Thoracic aorta (tissue), 2 donors: ENCODE measurements at regions not wholly inside any gene's neighbourhood (a gene's known extent, or its start where the extent isn't known, plus 50 kb on each side); places are given as distances from the start of the nearest gene placed in this dataset.

Experiments used
- ATAC-seq: fragments of 150-250 bp; one replicate; pipeline ENCODE4 v1.8.0; 2017; ENCODE audit warnings: low read depth; ENCODE audit not compliant: insufficient number of reproducible peaks, low FRiP score
- DNase-seq: peaks from one replicate; pipeline ENCODE4 v3.0.0-alpha.2; 2020; ENCODE audit warnings: low spot score
- H3K27ac ChIP-seq, 2 donors: fragments of 200-600 bp; sonication (generic); 1 replicate in 1 of 2; 2 replicates in 1 of 2; pipeline ENCODE4 v1.5.1; 2016; ENCODE audit warnings: mild to moderate bottlenecking in 2 of 2, moderate library complexity in 2 of 2
- H3K27me3 ChIP-seq: fragments of 200-600 bp; sonication (generic); replicated peaks from 2 replicates; pipeline ENCODE4 v1.6.0; 2016; ENCODE audit warnings: mild to moderate bottlenecking; ENCODE audit not compliant: insufficient read depth
- H3K36me3 ChIP-seq: fragments of 200-600 bp; sonication (generic); one replicate; pipeline ENCODE4 v1.5.1; 2016
- H3K4me1 ChIP-seq, 2 donors: fragments of 200-600 bp; sonication (generic); 1 replicate in 1 of 2; 2 replicates in 1 of 2; pipeline versions ENCODE4 v1.5.1 to v1.6.0; 2016; ENCODE audit warnings: low read depth in 2 of 2, mild to moderate bottlenecking in 1 of 2; ENCODE audit not compliant: control insufficient read depth in 1 of 2
- H3K4me3 ChIP-seq: fragments of 200-600 bp; sonication (generic); 2 replicates; pipeline ENCODE4 v1.5.1; 2016; ENCODE audit warnings: mild to moderate bottlenecking
- H3K9me3 ChIP-seq: fragments of 200-600 bp; sonication (generic); 2 replicates; pipeline ENCODE4 v1.5.1; 2016
- TF ChIP-seq, protein P1 (sequence below): fragments of 200-600 bp; sonication (generic); IDR thresholded peaks from one replicate; pipeline ENCODE4 v1.5.1; 2019; ENCODE audit warnings: antibody characterized with exemption

DNA sequence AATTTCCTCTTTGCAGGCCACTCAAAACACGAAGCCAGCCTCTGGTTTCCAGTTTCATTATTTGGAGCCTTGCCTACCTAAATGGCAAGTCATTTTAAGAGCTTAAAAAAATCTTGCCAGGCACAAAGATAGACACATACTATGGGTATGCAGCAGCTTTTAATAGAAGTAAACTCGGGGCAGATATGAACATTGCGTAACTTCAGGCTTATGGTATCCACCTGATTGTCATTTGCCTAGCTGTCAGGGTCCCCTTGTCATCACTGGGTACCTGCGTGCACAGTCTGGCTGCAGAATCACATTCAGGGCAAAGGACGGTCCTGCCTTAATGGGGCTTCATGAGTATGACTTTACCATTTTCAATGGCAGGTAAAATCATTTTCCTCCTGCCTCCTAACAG is 466.1 kb upstream of the NRP1 start:
- ATAC-seq = no peak

DNA sequence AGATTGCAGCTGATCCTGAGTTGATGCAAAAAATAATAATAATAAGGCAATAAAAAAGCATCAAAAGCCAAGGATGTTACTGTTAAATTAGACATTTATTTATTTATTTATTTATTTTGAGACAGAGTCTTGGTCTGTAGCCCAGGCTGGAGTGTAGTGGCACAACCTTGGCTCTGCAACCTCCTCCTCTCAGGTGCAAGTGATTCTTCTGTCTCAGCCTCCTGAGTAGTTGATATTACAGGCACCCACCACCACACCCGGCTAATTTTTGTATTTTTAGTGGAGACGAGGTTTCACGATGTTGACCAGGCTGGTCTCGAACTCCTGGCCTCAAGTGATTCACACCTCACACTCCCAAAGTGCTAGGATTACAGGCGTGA is 465.5 kb upstream of the NRP1 start:
- H3K27me3 ChIP-seq = no peaks in the 10 kb centered on the region

More for the DNA sequence above, 466.1 kb upstream of the NRP1 start:
- DNase-seq = no peak
- H3K4me3 ChIP-seq = no peak overlapping the region
- peaks cover 8 to 10% of the 10 kb centered on the region in 2 donors for H3K4me1 ChIP-seq
- TF ChIP-seq, protein P1, sequence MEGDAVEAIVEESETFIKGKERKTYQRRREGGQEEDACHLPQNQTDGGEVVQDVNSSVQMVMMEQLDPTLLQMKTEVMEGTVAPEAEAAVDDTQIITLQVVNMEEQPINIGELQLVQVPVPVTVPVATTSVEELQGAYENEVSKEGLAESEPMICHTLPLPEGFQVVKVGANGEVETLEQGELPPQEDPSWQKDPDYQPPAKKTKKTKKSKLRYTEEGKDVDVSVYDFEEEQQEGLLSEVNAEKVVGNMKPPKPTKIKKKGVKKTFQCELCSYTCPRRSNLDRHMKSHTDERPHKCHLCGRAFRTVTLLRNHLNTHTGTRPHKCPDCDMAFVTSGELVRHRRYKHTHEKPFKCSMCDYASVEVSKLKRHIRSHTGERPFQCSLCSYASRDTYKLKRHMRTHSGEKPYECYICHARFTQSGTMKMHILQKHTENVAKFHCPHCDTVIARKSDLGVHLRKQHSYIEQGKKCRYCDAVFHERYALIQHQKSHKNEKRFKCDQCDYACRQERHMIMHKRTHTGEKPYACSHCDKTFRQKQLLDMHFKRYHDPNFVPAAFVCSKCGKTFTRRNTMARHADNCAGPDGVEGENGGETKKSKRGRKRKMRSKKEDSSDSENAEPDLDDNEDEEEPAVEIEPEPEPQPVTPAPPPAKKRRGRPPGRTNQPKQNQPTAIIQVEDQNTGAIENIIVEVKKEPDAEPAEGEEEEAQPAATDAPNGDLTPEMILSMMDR = no peak
- H3K27me3 ChIP-seq = no peaks in the 10 kb centered on the region
- H3K36me3 ChIP-seq = no peaks in the 10 kb centered on the region
- H3K9me3 ChIP-seq = no peaks in the 10 kb centered on the region
- H3K27ac ChIP-seq = no peak overlapping the region

DNA sequence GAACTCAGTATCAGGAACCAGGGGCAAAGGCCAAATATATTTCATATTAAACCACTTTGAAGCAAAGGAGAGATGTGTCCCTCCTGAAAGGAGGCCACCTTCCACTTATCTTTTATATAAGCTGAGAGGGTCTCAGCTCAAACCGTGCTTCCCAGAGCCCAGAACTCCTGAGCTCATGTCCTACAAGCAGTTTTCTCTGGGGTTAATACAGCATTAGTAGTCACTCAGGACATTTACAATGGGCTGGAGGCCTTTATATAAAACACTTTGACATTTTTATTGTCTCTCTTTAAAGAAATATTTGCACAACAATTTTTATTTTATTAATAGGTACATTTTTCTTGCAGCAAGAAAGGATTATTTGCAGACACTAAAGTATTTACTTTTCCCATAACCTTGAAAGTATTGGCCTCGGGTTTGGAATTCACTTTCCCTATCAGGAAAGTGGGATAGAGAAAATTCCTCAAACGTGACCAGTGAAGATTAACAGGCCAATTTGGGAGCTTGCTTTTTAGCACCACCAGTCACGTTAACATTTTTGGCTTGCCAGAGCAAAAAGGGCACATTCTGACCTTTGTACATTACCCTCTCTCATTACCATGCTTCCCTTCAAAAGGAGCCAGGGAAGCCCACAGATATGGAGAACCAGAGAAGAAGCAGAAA is 464.9 kb upstream of the NRP1 start:
- Histone ChIP-seq H3K27me3 (no peaks in the 10 kb centered on the region), H3K9me3 (no peaks in the 10 kb centered on the region), H3K4me1 (peaks cover 8 to 10% of the 10 kb centered on the region in 2 donors), H3K27ac (no peak overlapping the region), H3K36me3 (no peaks in the 10 kb centered on the region), H3K4me3 (no peak overlapping the region)
- TF ChIP-seq, protein P1 = no peak
- DNase-seq = no peak
- no peak for ATAC-seq

More for the DNA sequence above, 465.5 kb upstream of the NRP1 start:
- DNase-seq = no peak
- H3K36me3 ChIP-seq = no peaks in the 10 kb centered on the region
- no peak overlapping the region for H3K27ac ChIP-seq
- H3K4me3 ChIP-seq = no peak overlapping the region
- no peak for ATAC-seq
- TF ChIP-seq, protein P1 = no peak
- peaks cover 8 to 10% of the 10 kb centered on the region in 2 donors for H3K4me1 ChIP-seq
- no peaks in the 10 kb centered on the region for H3K9me3 ChIP-seq

DNA sequence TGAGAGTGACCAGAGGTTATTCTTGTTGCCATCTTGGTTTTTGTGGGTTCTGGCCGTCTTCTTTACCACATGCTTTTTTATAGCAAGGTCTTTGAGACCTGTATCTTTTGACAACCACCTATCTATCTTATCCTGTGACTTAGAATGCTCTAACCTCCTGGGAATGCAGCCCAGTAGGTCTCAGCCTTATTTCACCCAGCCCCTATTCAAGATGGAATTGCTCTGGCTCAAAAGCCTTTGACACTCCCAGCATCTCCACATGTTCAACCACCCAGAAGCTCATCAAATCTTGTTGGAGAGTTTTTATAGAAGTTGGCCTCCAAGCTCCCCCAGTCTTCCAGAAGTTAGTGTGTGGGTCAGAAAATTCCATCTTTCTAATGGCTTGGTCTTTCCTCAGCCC is 464.3 kb upstream of the NRP1 start:
- DNase-seq (no peak), ATAC-seq (no peak)
- Histone ChIP-seq H3K36me3 (no peaks in the 10 kb centered on the region), H3K27me3 (no peaks in the 10 kb centered on the region), H3K4me3 (no peak overlapping the region), H3K27ac (no peak overlapping the region), H3K9me3 (no peaks in the 10 kb centered on the region), H3K4me1 (peaks cover 8 to 10% of the 10 kb centered on the region in 2 donors)
- TF ChIP-seq, protein P1 = no peak

DNA sequence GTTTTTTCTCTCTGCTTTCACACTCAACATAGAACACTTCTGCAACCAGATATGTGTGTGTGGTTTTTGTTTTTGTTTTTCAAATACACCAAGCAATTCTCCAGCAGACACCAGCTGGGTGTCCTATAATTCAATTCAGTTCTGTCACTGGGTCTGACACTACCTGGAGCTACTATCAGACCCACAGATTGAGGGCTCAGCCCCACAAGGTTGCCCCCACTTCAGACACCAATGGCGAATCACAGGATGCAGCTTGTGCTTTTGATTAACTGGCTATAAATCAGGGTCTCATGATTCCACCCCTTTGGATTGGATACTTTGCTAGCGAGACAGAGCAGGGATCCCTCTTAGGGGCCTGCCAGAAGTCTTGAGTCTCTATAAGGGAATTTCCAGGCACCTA is 462.2 kb upstream of the NRP1 start:
- H3K9me3 ChIP-seq = no peaks in the 10 kb centered on the region
- DNase-seq (no peak), ATAC-seq (no peak)
- no peaks in the 10 kb centered on the region for H3K36me3 ChIP-seq
- H3K4me1 ChIP-seq = peaks cover 8 to 10% of the 10 kb centered on the region in 2 donors
- TF ChIP-seq, protein P1 = no peak
- no peak overlapping the region for H3K4me3 ChIP-seq
- no peaks in the 10 kb centered on the region for H3K27me3 ChIP-seq
- no peak overlapping the region for H3K27ac ChIP-seq
